Loucy (cell line): ENCODE measurements at regions not wholly inside any gene's neighbourhood (a gene's known extent, or its start where the extent isn't known, plus 50 kb on each side); places are given as distances from the start of the nearest gene placed in this dataset.

ENCODE experiments used
- H2AFZ ChIP-seq: fragments of 200-600 bp; sonication (generic); 2 replicates; pipeline ENCODE4 v1.6.0; 2016; ENCODE audit warnings: antibody characterized with exemption, mild to moderate bottlenecking, low read length, moderate library complexity
- H3F3A ChIP-seq: fragments of 200-600 bp; 2 replicates; pipeline ENCODE4 v1.6.0; 2016; ENCODE audit warnings: antibody characterized with exemption, low read depth, mild to moderate bottlenecking
- H3K27me3 ChIP-seq: fragments of 200-600 bp; sonication (generic); 2 replicates; pipeline ENCODE4 v1.6.1; 2014; ENCODE audit warnings: low read length, mild to moderate bottlenecking; ENCODE audit not compliant: insufficient read depth, poor library complexity, severe bottlenecking
- H3K36me3 ChIP-seq: fragments of 200-600 bp; sonication (generic); 2 replicates; pipeline ENCODE4 v1.6.1; 2016; ENCODE audit warnings: low read length; ENCODE audit not compliant: insufficient read depth
- H3K4me1 ChIP-seq: fragments of 200-600 bp; sonication (generic); 2 replicates; pipeline ENCODE4 v1.5.1; 2014; ENCODE audit warnings: low read length, mild to moderate bottlenecking; ENCODE audit not compliant: insufficient read depth, poor library complexity, severe bottlenecking
- H3K4me2 ChIP-seq: fragments of 200-600 bp; sonication (generic); 2 replicates; pipeline ENCODE4 v1.6.0; 2014; ENCODE audit warnings: antibody characterized with exemption, low read length, low read depth, mild to moderate bottlenecking; ENCODE audit not compliant: poor library complexity, severe bottlenecking
- H3K4me3 ChIP-seq: fragments of 200-600 bp; sonication (generic); 2 replicates; pipeline ENCODE4 v1.5.1; 2014; ENCODE audit warnings: low read length, mild to moderate bottlenecking, mixed read lengths; ENCODE audit not compliant: poor library complexity, severe bottlenecking
- H3K79me2 ChIP-seq: fragments of 200-600 bp; sonication (generic); 2 replicates; pipeline ENCODE4 v1.6.1; 2014; ENCODE audit warnings: low read length; ENCODE audit not compliant: insufficient read depth
- H3K9ac ChIP-seq: fragments of 200-600 bp; sonication (generic); 2 replicates; pipeline ENCODE4 v1.6.0; 2014; ENCODE audit warnings: mild to moderate bottlenecking, low read depth, low read length, moderate library complexity; ENCODE audit not compliant: poor library complexity, severe bottlenecking
- H3K9me2 ChIP-seq: fragments of 200-600 bp; sonication (generic); replicated peaks from 2 replicates; pipeline ENCODE4 v1.6.1; 2016; ENCODE audit warnings: low read depth, low read length, mixed read lengths
- H3K9me3 ChIP-seq: fragments of 200-600 bp; sonication (generic); 2 replicates; pipeline ENCODE4 v1.6.1; 2014; ENCODE audit warnings: mild to moderate bottlenecking, antibody characterized with exemption, low read length, low read depth; ENCODE audit not compliant: insufficient read depth
- H4K20me1 ChIP-seq: fragments of 200-600 bp; sonication (generic); 2 replicates; pipeline ENCODE4 v1.6.0; 2014; ENCODE audit warnings: antibody characterized with exemption, low read length, mild to moderate bottlenecking; ENCODE audit not compliant: insufficient read depth, poor library complexity, severe bottlenecking
- CTCF ChIP-seq: fragments of 200-600 bp; sonication (generic); conservative IDR thresholded peaks from 2 replicates; pipeline ENCODE4 v1.5.1; 2014; ENCODE audit warnings: mild to moderate bottlenecking, antibody characterized with exemption, low read length
- EZH2phosphoT487 ChIP-seq: fragments of 200-600 bp; IDR thresholded peaks from 2 replicates; pipeline ENCODE4 v1.6.1; 2018; ENCODE audit warnings: antibody characterized with exemption, mild to moderate bottlenecking, moderate library complexity, borderline replicate concordance

- Histone ChIP-seq H3K36me3 (no peaks in the 10 kb centered on the region), H3K4me3 (no peak overlapping the region), H3K4me1 (peaks cover 20% of the 10 kb centered on the region), H3F3A (no peaks in the 10 kb centered on the region), H3K9ac (no peak overlapping the region), H3K4me2 (no peak overlapping the region), H3K27me3 (no peaks in the 10 kb centered on the region), H3K9me2 (no peaks in the 10 kb centered on the region), H2AFZ (no peak overlapping the region), H3K79me2 (no peaks in the 10 kb centered on the region), H3K9me3 (no peaks in the 10 kb centered on the region), H4K20me1 (no peaks in the 10 kb centered on the region)
- no peak for TF ChIP-seq EZH2phosphoT487
- TF ChIP-seq CTCF, result no peak
These were observed 137.1 kb upstream of the SMIM23 start for GRCh38 chr5:171648279-171649074.

DNA sequence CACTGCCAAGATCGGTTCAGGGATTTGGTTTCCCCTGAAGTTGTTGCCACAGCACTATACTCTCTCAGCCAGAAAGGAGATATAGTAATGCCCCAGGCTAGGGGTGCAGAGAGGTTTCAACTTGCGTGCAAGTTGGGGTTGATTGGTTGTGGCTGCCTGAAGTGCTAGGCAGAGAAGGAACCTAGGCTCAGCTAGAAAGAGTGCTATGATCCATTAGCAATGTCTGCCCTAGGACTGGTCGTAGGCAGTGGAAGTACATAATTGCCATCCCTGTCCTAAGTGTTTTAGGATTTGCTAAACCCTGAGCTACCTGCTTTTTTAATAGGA, 136.6 kb upstream of the SMIM23 start:
- no peak overlapping the region for H3K4me3 ChIP-seq
- H3F3A ChIP-seq, result no peaks in the 10 kb centered on the region
- H3K27me3 ChIP-seq, result no peaks in the 10 kb centered on the region
- H4K20me1 ChIP-seq, result no peaks in the 10 kb centered on the region
- no peak overlapping the region for H3K9ac ChIP-seq
- peaks cover 20% of the 10 kb centered on the region for H3K4me1 ChIP-seq
- no peak for TF ChIP-seq CTCF
- TF ChIP-seq EZH2phosphoT487, result no peak
- H3K79me2 ChIP-seq, result no peaks in the 10 kb centered on the region
- no peaks in the 10 kb centered on the region for H3K36me3 ChIP-seq
- no peaks in the 10 kb centered on the region for H3K9me2 ChIP-seq
- H2AFZ ChIP-seq, result no peak overlapping the region
- no peaks in the 10 kb centered on the region for H3K9me3 ChIP-seq
- no peak overlapping the region for H3K4me2 ChIP-seq

DNA sequence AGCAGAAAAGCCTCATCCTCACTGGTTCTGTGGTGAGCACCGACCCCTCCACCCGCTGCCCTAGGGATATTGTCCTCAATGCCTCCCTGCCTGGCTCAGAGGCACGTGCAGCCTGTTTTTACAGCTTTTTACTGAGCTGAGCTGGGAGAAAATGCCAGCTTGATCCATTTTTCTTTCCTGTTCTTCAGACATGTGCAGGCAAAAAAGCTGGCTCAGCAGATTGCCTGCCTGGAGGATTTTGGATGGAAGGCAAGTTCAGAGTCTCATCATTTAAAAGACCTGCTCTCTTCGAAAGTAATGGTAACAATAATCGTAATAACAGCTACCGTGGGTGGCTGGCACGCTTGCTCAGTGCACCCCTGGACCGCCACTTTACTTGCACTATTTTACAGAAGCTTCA, 135.0 kb upstream of the SMIM23 start:
- H3K36me3 ChIP-seq, result no peaks in the 10 kb centered on the region
- TF ChIP-seq EZH2phosphoT487 (no peak), CTCF (no peak)
- H3K4me2 ChIP-seq, result no peak overlapping the region
- H3K4me3 ChIP-seq, result no peak overlapping the region
- H3K4me1 ChIP-seq, result peaks cover 14% of the 10 kb centered on the region
- H3K79me2 ChIP-seq, result no peaks in the 10 kb centered on the region
- no peak overlapping the region for H3K9ac ChIP-seq
- no peaks in the 10 kb centered on the region for H3K27me3 ChIP-seq
- H3K9me2 ChIP-seq, result no peaks in the 10 kb centered on the region
- no peaks in the 10 kb centered on the region for H3K9me3 ChIP-seq
- H3F3A ChIP-seq, result no peaks in the 10 kb centered on the region
- H2AFZ ChIP-seq, result no peak overlapping the region
- H4K20me1 ChIP-seq, result no peaks in the 10 kb centered on the region
